Fibroblast of lung (primary cell): ENCODE measurements at regions not wholly inside any gene's neighbourhood (a gene's known extent, or its start where the extent isn't known, plus 50 kb on each side); places are given as distances from the start of the nearest gene placed in this dataset.

Experiments used
- EZH2 ChIP-seq: IDR thresholded peaks from 2 replicates; pipeline ENCODE4 v1.5.1; 2012; ENCODE audit warnings: low read length, control low read depth, mild to moderate bottlenecking; ENCODE audit errors: missing control alignments
- TF ChIP-seq, protein P1 (sequence below), 2 donors: IDR thresholded peaks in 1 of 2; conservative IDR thresholded peaks in 1 of 2; 1 replicate in 1 of 2; 2 replicates in 1 of 2; pipeline ENCODE4 v1.5.1; 2011 to 2012; ENCODE audit warnings: low read length in 2 of 2, control low read depth in 1 of 2, inconsistent platforms in 1 of 2, low read depth in 1 of 2, mild to moderate bottlenecking in 1 of 2

DNA sequence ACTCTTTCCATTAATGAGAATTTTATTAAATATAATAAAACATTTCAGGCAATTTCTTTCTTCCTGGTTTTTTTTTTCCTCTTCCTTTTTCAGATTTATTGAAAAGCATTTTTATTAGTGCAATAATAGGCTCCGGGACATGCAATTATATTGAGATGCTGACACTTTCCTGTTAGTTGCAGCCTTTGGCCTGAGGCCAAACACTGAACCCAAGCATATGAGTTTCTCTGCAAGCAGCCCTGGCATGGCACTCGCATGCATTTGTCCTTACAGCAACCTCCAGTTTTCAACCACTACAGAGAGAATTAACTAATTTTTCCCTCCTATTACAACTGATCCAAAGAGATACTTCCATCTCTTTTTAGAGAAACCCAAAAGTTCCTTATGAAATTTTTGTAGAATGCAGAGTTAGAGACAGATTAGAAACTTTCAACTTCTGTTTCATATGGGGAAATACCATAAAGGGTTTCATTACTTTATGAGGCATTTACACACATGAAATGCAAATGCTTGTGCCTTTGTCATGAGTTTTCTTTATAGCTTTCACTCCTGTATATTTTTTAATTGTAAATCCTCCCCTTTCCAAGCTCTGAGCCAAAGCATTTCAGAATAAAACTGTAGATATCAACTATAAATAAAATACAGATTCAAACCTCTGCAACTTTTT lies 183.0 kb downstream of the CETN3 start:
- TF ChIP-seq, protein P1, sequence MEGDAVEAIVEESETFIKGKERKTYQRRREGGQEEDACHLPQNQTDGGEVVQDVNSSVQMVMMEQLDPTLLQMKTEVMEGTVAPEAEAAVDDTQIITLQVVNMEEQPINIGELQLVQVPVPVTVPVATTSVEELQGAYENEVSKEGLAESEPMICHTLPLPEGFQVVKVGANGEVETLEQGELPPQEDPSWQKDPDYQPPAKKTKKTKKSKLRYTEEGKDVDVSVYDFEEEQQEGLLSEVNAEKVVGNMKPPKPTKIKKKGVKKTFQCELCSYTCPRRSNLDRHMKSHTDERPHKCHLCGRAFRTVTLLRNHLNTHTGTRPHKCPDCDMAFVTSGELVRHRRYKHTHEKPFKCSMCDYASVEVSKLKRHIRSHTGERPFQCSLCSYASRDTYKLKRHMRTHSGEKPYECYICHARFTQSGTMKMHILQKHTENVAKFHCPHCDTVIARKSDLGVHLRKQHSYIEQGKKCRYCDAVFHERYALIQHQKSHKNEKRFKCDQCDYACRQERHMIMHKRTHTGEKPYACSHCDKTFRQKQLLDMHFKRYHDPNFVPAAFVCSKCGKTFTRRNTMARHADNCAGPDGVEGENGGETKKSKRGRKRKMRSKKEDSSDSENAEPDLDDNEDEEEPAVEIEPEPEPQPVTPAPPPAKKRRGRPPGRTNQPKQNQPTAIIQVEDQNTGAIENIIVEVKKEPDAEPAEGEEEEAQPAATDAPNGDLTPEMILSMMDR (conservative IDR thresholded peaks at IDR 0.05 in 1 of 2, IDR thresholded peaks at IDR 0.05 in 1 of 2; ENCODE audit: low read depth in 1 of 2, low read length in 2 of 2) = no peak
- TF ChIP-seq EZH2 = no peak
